Sigmoid colon (tissue), 4 donors: ENCODE measurements at regions not wholly inside any gene's neighbourhood (a gene's known extent, or its start where the extent isn't known, plus 50 kb on each side); places are given as distances from the start of the nearest gene placed in this dataset.

Experiments
- CTCF ChIP-seq, 4 experiments: fragments of 450-650 bp in 3 of 4; fragments of 200-600 bp in 1 of 4; IDR thresholded peaks; one replicate each; pipeline ENCODE4 v1.5.1; 2016 to 2019; ENCODE audit warnings: antibody characterized with exemption in 4 of 4, mild to moderate bottlenecking in 3 of 4, moderate library complexity in 2 of 4
- EP300 ChIP-seq, 4 donors: sonication (generic); formaldehyde crosslinking; IDR thresholded peaks; one replicate each; pipeline ENCODE4 v1.6.1; 2017; ENCODE audit warnings: antibody characterized with exemption in 4 of 4

DNA sequence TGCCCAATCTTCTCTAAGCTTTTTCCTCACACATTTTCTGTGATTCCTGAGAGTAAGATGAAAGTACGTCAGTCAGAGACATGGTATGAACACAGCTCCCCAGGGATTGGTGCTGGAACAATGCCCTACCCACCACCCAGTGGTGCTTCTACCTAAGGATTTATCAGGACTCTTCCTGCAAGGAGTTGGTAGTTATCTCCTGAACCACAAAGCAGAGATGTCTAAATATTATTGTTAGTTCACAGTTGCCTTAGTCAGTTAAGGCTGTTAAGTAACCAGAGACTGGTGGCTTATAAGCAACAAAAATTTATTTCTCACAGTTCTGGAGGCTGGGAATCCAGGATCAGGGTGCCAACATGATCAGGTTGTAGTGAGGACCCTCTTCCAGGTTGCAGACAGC, 60.3 kb upstream of the CCDC85A start:
- TF ChIP-seq CTCF (IDR thresholded peaks at IDR 0.05) (no peak), EP300 (IDR thresholded peaks at IDR 0.05) (no peak)
